Spinal cord (tissue), 9 donors: ENCODE measurements at regions not wholly inside any gene's neighbourhood (a gene's known extent, or its start where the extent isn't known, plus 50 kb on each side); places are given as distances from the start of the nearest gene placed in this dataset.
A peak's percentile ranks its signal among the peaks of the same experiment; 100 is the strongest.

Experiments used
- DNase-seq, 6 donors: peaks; one replicate each; pipeline versions ENCODE4 v3.0.0 to v3.0.0-alpha.2; 2013 to 2015; ENCODE audit warnings: low spot score in 6 of 6, low read depth in 4 of 6
- H3K27ac ChIP-seq: one replicate; pipeline ENCODE4 v1.5.1; 2013; ENCODE audit warnings: low read depth, low read length, control low read depth
- H3K27me3 ChIP-seq: one replicate; pipeline ENCODE4 v1.6.1; 2013; ENCODE audit warnings: low read length; ENCODE audit not compliant: control insufficient read depth, insufficient read depth
- H3K36me3 ChIP-seq: one replicate; pipeline ENCODE4 v1.6.1; 2013; ENCODE audit warnings: low read length; ENCODE audit not compliant: control insufficient read depth, insufficient read depth
- H3K4me1 ChIP-seq: one replicate; pipeline ENCODE4 v1.6.1; 2013; ENCODE audit warnings: low read length; ENCODE audit not compliant: control insufficient read depth, insufficient read depth
- H3K4me3 ChIP-seq: one replicate; pipeline ENCODE4 v1.5.1; 2013; ENCODE audit warnings: low read depth, low read length, control low read depth
- H3K9me3 ChIP-seq: one replicate; pipeline ENCODE4 v1.6.1; 2013; ENCODE audit warnings: low read length; ENCODE audit not compliant: control insufficient read depth, insufficient read depth
- WGBS: methylation state at CpG from one replicate; pipeline ENCODE4 v1.1.5; 2013; ENCODE audit warnings: missing lambda C conversion rate; ENCODE audit not compliant: insufficient coverage; 5-methylcytosine and 5-hydroxymethylcytosine counted together
- donor health status: healthy.

DNA sequence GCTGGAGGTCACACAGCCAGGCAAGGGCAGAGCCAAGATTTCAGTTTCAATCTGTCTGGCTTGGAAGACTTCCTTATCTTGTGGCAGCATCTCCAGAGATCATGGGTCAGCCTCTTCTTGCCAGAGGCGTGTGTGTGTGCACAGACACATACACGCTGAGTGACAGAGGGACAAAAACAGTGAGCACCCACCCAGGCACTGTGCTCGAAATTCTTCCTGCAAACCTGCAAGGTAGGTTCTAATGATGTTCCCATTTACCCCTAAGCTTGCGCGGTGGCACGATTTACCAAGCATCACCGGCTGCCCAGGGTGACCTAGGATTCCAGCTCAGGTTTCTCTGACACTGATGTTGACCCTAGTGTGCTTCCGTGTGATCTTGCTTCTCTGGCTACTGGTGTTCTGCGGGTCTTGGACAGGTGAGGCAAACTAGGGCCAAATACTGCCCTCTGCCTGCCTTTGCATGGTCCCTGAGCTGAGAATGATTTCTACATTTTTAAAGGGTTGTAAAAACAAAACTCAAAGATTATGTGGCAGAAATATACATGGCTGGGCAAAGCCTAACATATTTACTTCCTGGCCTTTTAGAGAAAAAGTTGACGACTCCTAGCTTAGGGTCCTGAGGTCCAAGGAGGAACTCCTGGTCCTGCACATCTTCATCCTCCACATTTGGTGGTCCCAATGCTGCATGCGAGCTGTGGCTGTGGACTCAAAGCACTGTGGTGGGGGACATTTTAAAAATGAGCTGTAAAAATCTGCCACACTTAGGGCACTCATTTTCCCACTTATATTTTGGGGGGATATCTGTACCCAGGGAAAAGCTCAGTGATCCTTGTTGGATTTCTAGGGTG is 268.5 kb downstream of the RPS24 start:
- Histone ChIP-seq H3K27ac (peak overlapping the region; percentile 78), H3K36me3 (no peaks in the 10 kb centered on the region), H3K27me3 (no peaks in the 10 kb centered on the region), H3K4me3 (peak overlapping the region; percentile 57), H3K9me3 (no peaks in the 10 kb centered on the region), H3K4me1 (peaks cover 21% of the 10 kb centered on the region)
- 83% methylated on average over 10 of the region's 11 CpGs for WGBS
- peak in 1 of 6 donors; percentile 73 for DNase-seq

DNA sequence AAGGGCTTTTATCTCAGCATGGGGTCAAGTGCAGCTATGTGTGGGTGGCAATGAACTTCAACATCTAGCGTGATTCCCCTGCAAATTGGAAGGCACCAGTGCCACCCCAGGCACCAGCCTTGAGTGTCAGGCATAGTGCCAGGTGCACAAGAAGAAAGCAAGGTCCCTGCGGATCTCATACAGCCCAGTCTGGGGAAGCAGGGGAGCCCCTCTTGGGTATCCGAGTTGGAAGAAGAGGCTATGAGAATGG is 269.0 kb downstream of the RPS24 start:
- H3K4me3 ChIP-seq = peak overlapping the region; percentile 57
- DNase-seq = peak in 1 of 6 donors; percentile 49
- 6% methylated on average over 3 of the region's 3 CpGs for WGBS
- H3K36me3 ChIP-seq = no peaks in the 10 kb centered on the region
- H3K9me3 ChIP-seq = no peaks in the 10 kb centered on the region
- H3K4me1 ChIP-seq = peaks cover 21% of the 10 kb centered on the region
- peak overlapping the region; percentile 78 for H3K27ac ChIP-seq
- H3K27me3 ChIP-seq = no peaks in the 10 kb centered on the region

DNA sequence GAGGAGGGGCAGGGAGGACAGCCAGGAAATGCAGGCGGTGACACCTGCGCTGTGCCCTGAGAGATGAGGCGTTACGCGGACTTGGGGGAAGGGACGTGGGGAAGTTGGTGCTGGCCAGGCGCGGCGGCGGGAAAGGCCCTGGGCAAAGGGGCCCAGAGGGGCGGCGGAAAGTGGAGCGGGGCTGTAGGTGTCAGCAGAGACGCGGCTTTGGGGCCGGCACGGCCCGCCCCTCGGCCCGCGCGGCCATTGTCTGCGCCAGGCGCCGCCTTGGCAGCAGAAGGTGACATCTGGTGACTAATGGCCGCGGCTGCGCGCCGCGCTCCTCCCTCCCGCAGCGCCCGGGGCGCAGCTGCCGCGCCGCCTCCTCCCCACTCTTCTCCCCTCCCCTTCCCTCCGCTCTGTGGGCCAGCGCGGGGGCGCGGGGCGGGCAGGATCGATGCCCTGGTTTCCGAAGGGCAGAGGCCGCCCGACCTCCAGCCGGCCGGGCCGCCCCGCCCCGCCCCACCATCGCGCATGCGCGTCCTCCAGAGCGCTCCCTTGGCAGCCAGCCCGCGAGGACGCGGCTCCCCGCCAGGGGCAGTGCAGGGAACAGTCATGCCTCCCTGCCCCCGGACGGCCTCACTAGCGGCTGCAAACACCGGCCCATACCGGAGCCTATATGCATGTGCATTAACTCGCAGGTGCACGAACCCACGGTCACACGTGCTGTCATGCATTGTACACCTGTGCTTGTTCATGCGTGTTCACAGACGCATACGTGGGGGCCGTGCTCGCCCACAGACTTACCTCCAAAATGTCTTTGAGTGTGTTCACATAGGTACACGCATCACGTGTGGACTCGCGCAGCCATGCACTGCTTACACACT is 269.6 kb downstream of the RPS24 start:
- H3K27me3 ChIP-seq = no peaks in the 10 kb centered on the region
- peak overlapping the region; percentile 57 for H3K4me3 ChIP-seq
- H3K36me3 ChIP-seq = no peaks in the 10 kb centered on the region
- peaks cover 21% of the 10 kb centered on the region for H3K4me1 ChIP-seq
- H3K9me3 ChIP-seq = no peaks in the 10 kb centered on the region
- 1% methylated on average over 77 of the region's 81 CpGs for WGBS
- DNase-seq = peak; percentile 81 to 97 (median 88)
- H3K27ac ChIP-seq = peak overlapping the region; percentile 78

DNA sequence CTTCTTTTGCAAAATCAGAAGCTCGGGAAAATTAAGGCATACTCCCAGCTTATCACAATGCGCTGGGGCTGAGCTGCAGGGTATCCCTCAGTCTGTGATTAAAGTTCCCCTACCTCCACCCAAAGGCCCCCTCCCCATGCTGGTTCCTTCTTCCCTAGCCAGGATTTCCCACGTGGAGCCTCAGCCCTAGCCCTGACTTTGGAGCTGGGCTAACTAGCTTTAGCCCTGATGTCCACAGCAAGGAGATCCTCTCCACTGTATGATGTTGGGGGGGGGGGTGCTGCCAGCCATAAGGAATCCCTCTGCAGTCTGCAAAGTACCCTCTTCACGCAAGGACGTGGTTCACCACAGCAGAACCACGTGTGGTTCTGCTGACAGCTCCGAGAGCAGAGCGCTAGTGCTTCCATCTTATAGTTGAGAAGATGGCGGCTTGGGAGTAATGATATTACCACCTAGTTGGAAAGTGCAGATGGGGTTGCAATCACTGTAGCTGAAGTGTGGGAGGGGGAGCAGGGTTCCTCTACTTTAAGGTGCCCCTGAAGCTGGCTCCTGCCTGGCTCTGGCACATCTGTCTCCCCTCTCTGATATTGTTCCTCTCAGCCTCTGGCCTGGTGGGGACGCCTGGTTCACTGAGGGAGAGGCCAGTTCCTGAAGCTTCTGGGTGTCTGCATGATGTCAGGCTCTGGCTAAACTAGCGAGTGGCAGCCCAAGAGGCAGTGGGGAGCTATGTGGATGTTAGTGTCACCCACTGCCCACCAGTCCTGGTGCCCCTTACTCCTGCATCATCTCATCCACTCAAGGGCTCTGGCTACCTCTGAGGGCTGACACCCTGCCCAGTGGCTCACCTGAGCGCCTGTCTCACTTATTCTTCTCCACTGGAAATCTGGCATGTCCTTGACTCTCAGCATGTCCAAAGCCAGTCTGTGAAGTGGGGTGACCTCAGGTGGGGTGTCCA is 270.7 kb downstream of the RPS24 start:
- Histone ChIP-seq H3K27ac (no peak overlapping the region), H3K4me3 (no peak overlapping the region), H3K9me3 (no peaks in the 10 kb centered on the region), H3K27me3 (no peaks in the 10 kb centered on the region), H3K4me1 (peaks cover 21% of the 10 kb centered on the region), H3K36me3 (no peaks in the 10 kb centered on the region)
- WGBS = 79% methylated on average over 8 of the region's 12 CpGs
- DNase-seq = no peak

DNA sequence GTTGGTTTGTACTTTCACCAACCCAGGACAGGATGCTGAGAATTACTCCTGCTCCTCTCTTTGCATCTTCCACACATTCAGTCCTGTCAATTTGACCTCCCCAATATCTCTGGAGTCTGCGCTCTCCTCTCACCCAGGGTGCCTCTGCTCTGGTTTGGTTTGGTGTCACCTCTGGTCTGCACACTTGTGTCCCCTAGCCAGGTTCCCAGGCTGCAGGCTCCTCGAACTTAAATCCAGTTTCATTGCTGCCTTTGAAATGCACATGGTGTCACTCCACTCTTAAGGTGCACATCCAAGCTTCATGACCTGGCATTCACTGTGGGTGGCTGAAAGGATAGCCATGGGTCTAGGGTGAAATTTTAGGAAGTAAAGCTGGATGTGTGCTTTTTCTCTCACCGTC is 271.6 kb downstream of the RPS24 start:
- Histone ChIP-seq H3K4me3 (no peak overlapping the region), H3K4me1 (peaks cover 21% of the 10 kb centered on the region), H3K27ac (no peak overlapping the region), H3K27me3 (no peaks in the 10 kb centered on the region), H3K36me3 (no peaks in the 10 kb centered on the region), H3K9me3 (no peaks in the 10 kb centered on the region)
- 87% methylated on average over 3 of the region's 3 CpGs for WGBS
- DNase-seq = no peak

DNA sequence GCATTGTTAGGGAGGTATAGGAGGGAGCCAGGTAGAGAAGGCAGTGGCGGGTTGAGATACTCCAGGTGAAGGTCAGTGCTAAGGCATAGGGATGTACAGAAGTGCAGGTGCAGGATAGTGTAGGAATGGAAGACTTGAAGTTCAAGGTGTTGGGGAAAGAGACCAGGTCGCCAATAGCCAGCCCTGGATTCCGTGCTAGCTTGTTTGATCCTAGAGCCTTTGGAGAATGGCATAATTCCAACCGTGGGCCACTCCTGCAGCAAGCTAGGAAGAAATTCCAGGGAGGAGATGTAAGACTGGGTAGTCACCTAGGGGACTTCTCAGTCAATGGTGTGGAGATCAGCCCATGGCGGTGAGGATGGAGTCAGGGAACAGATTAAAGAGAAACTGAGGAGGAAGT is 272.7 kb downstream of the RPS24 start:
- WGBS = 93% methylated on average over 5 of the region's 5 CpGs
- no peaks in the 10 kb centered on the region for H3K36me3 ChIP-seq
- H3K4me3 ChIP-seq = no peak overlapping the region
- DNase-seq = no peak
- no peaks in the 10 kb centered on the region for H3K9me3 ChIP-seq
- H3K27me3 ChIP-seq = no peaks in the 10 kb centered on the region
- H3K27ac ChIP-seq = no peak overlapping the region
- peaks cover 21% of the 10 kb centered on the region for H3K4me1 ChIP-seq

DNA sequence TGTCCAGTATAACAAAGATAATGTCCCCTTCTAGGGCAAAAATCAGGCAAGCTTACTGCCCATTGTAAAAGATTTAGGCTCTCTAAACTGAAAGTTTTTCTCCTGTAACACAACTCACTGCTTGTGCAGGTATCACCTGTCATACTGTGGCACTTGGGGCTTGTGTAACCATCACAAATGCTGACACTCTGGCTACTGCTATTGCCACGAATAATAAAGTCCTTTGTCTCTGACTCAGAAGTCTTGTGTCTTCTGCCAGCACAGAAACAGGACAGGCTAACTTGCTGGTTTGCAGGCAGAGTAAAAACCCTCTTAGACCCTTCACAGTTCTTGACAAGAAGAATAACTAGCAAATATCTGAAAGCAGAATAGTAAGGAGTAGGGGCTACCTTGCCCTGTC is 273.9 kb downstream of the RPS24 start:
- H3K27ac ChIP-seq = no peak overlapping the region
- H3K4me3 ChIP-seq = no peak overlapping the region
- DNase-seq = no peak
- no peaks in the 10 kb centered on the region for H3K9me3 ChIP-seq
- no peaks in the 10 kb centered on the region for H3K27me3 ChIP-seq
- peaks cover 10% of the 10 kb centered on the region for H3K4me1 ChIP-seq
- H3K36me3 ChIP-seq = no peaks in the 10 kb centered on the region
- no CpG with 5 or more reads among the region's 1 CpG for WGBS

DNA sequence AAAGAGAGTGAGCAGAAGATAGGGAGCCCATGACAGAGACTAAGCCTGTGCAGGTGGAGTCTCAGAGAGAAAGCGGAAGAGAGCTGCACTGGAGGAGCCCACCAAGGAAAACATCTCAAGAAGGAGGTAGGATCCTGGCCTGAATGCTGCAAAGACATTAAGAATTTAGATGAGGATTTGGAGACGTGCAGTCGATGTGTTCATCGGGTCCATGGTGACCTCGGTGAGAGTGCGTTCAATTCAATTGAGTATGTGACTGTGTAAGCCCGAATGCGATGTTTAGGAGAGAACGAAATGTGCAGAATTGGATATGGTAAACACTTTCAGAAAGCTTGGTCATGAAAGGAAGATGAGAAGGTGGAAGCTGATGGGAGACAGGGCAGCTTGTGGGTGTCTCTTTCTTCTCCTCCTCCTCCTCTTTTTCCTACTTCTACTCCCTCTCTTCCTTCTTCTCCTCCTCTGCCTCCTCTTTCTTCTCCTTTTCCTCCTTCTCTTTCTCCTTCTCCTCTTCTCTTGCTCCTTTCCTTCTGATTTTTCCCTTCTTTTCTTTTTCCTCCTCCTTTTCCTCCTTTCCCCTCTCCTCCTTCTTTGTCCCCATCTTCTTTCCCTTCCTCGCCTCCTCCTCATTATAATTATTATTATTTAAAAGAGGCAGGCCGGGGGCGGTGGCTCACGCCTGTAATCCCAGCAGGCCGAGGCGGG is 276.0 kb downstream of the RPS24 start:
- Histone ChIP-seq H3K27me3 (no peaks in the 10 kb centered on the region), H3K36me3 (no peaks in the 10 kb centered on the region), H3K4me1 (no peaks in the 10 kb centered on the region), H3K9me3 (no peaks in the 10 kb centered on the region), H3K27ac (no peak overlapping the region), H3K4me3 (no peak overlapping the region)
- WGBS = 87% methylated on average over 6 of the region's 15 CpGs
- DNase-seq = no peak
